ENCODE measurements at regions not wholly inside any gene's neighbourhood (a gene's known extent, or its start where the extent isn't known, plus 50 kb on each side); places are given as distances from the start of the nearest gene placed in this dataset.

GRCh38 chr5:103441523-103441922 is 121.1 kb downstream of the NUDT12 start:
- Histone ChIP-seq H3K27ac (no peak overlapping the region), H3K27me3 (no peaks in the 10 kb centered on the region), H3K4me1 (no peaks in the 10 kb centered on the region), H3K9me3 (no peaks in the 10 kb centered on the region), H3K4me3 (replicated peaks in 1 of 3) (no peak overlapping the region), H3K36me3 (no peaks in the 10 kb centered on the region)
- 49 to 56% methylated on average over 2 of the region's 2 CpGs for WGBS, 2 donors
- intact Hi-C loops (cut with DNase I), result no loop called here
- DNase-seq, result no peak
- TF ChIP-seq CTCF (IDR thresholded peaks at IDR 0.05), result peak in 1 of 6 experiments; percentile 22
- TF ChIP-seq POLR2A (IDR thresholded peaks at IDR 0.05), result no peak

GRCh38 chr5:103439007-103439406 is 123.6 kb downstream of the NUDT12 start:
- 78 to 92% methylated on average over 2 of the region's 2 CpGs for WGBS, 2 donors

GRCh38 chr5:103436656-103437055 is 125.9 kb downstream of the NUDT12 start:
- WGBS, 2 donors, result 84 to 90% methylated on average over 2 of the region's 2 CpGs
- Histone ChIP-seq H3K9me3 (no peaks in the 10 kb centered on the region), H3K27ac (no peak overlapping the region), H3K36me3 (no peaks in the 10 kb centered on the region), H3K4me1 (no peaks in the 10 kb centered on the region), H3K27me3 (no peaks in the 10 kb centered on the region), H3K4me3 (replicated peaks in 1 of 3) (no peak overlapping the region)
- no peak for DNase-seq
- intact Hi-C loops (cut with DNase I), result no loop called here
- TF ChIP-seq POLR2A (IDR thresholded peaks at IDR 0.05) (no peak), CTCF (IDR thresholded peaks at IDR 0.05) (no peak)

More at GRCh38 chr5:103439007-103439406, 123.6 kb downstream of the NUDT12 start:
- no peaks in the 10 kb centered on the region for H3K9me3 ChIP-seq
- no peaks in the 10 kb centered on the region for H3K36me3 ChIP-seq
- H3K27ac ChIP-seq, result no peak overlapping the region
- DNase-seq, result no peak
- intact Hi-C loops (cut with DNase I), result no loop called here
- H3K27me3 ChIP-seq, result no peaks in the 10 kb centered on the region
- no peak for TF ChIP-seq CTCF (IDR thresholded peaks at IDR 0.05)
- TF ChIP-seq POLR2A (IDR thresholded peaks at IDR 0.05), result no peak
- H3K4me3 ChIP-seq (replicated peaks in 1 of 3), result no peak overlapping the region
- no peaks in the 10 kb centered on the region for H3K4me1 ChIP-seq

- TF ChIP-seq POLR2A (IDR thresholded peaks at IDR 0.05) (no peak), CTCF (IDR thresholded peaks at IDR 0.05) (no peak)
- Histone ChIP-seq H3K27me3 (no peaks in the 10 kb centered on the region), H3K4me1 (no peaks in the 10 kb centered on the region), H3K9me3 (no peaks in the 10 kb centered on the region), H3K4me3 (replicated peaks in 1 of 3) (no peak overlapping the region), H3K27ac (no peak overlapping the region), H3K36me3 (no peaks in the 10 kb centered on the region)
- intact Hi-C loops (cut with DNase I), result no loop called here
- WGBS, 2 donors, result 64 to 85% methylated on average over 1 of the region's 1 CpG
- DNase-seq, result no peak
Measured at GRCh38 chr5:103436112-103436511, 126.5 kb downstream of the NUDT12 start.

- TF ChIP-seq CTCF (IDR thresholded peaks at IDR 0.05), result no peak
- TF ChIP-seq POLR2A (IDR thresholded peaks at IDR 0.05), result no peak
- no peaks in the 10 kb centered on the region for H3K9me3 ChIP-seq
- H3K4me1 ChIP-seq, result no peaks in the 10 kb centered on the region
- intact Hi-C loops (cut with DNase I), result no loop called here
- H3K36me3 ChIP-seq, result no peaks in the 10 kb centered on the region
- H3K27ac ChIP-seq, result no peak overlapping the region
- no peaks in the 10 kb centered on the region for H3K27me3 ChIP-seq
- WGBS, 2 donors, result 82 to 83% methylated on average over 4 of the region's 4 CpGs
- H3K4me3 ChIP-seq (replicated peaks in 1 of 3), result no peak overlapping the region
- DNase-seq, result no peak
Measured at GRCh38 chr5:103435136-103435889, 127.3 kb downstream of the NUDT12 start.
